ENCODE measurements at regions not wholly inside any gene's neighbourhood (a gene's known extent, or its start where the extent isn't known, plus 50 kb on each side); places are given as distances from the start of the nearest gene placed in this dataset.

DNA sequence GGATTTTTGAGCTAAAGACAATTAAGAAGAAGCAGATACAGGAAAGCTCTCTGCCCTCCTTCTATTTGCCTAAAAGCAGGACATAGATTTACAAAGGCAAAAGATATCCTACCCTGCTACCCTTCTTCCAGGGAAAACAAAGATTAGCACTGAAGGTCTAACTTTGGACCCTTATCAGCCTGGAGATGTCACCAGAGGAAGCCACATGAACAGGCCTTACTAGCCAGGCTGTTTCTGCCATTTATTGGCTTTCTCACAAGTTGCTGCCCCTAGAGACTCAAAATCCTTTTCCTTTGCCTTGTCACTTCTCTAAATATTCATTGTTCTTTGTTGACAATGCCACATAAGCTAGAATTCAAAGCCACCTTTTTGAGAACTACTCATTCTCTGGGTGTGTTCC, 147.3 kb downstream of the B3GNT2 start:
- Histone ChIP-seq H3K4me1 (ENCODE audit: control insufficient read depth in 1 of 2, insufficient read depth in 1 of 2, low read depth in 1 of 2, low read length in 1 of 2) (no peaks in the 10 kb centered on the region), H3K9me3 (no peaks in the 10 kb centered on the region), H3K27me3 (no peaks in the 10 kb centered on the region), H3K4me3 (ENCODE audit: low read depth in 1 of 2, low read length in 1 of 2) (no peak overlapping the region), H3K27ac (no peak overlapping the region), H3K36me3 (no peaks in the 10 kb centered on the region)
- TF ChIP-seq, protein P1, sequence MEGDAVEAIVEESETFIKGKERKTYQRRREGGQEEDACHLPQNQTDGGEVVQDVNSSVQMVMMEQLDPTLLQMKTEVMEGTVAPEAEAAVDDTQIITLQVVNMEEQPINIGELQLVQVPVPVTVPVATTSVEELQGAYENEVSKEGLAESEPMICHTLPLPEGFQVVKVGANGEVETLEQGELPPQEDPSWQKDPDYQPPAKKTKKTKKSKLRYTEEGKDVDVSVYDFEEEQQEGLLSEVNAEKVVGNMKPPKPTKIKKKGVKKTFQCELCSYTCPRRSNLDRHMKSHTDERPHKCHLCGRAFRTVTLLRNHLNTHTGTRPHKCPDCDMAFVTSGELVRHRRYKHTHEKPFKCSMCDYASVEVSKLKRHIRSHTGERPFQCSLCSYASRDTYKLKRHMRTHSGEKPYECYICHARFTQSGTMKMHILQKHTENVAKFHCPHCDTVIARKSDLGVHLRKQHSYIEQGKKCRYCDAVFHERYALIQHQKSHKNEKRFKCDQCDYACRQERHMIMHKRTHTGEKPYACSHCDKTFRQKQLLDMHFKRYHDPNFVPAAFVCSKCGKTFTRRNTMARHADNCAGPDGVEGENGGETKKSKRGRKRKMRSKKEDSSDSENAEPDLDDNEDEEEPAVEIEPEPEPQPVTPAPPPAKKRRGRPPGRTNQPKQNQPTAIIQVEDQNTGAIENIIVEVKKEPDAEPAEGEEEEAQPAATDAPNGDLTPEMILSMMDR (IDR thresholded peaks at IDR 0.05) = no peak

DNA sequence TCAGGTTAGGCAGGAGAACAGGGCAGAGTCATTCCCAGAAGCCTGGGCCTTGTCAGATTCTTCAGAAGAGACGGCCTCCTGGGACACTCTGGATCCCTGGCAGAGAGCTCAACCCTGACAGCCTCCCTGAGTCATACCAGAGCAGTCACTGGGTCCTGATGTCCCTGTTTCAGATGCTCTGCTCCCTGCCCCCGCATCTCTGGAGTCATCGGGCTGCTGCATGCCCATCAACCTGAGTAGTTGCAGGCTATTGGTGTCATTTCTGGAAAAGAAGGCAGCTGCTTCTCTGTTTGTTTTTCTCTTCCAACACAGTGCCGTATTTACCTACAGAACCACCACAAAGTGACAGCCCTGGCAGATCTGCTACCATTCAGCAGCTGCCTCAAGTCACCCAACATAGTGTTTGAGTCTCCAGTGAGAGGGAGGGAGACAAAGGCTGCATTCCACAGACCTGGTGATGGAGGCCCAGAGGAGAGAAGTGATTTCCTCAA, 145.1 kb downstream of the B3GNT2 start:
- Histone ChIP-seq H3K36me3 (no peaks in the 10 kb centered on the region), H3K4me1 (ENCODE audit: control insufficient read depth in 1 of 2, insufficient read depth in 1 of 2, low read depth in 1 of 2, low read length in 1 of 2) (no peaks in the 10 kb centered on the region), H3K27me3 (no peaks in the 10 kb centered on the region), H3K4me3 (ENCODE audit: low read depth in 1 of 2, low read length in 1 of 2) (no peak overlapping the region), H3K27ac (no peak overlapping the region), H3K9me3 (no peaks in the 10 kb centered on the region)
- TF ChIP-seq, protein P1 (IDR thresholded peaks at IDR 0.05) = no peak

DNA sequence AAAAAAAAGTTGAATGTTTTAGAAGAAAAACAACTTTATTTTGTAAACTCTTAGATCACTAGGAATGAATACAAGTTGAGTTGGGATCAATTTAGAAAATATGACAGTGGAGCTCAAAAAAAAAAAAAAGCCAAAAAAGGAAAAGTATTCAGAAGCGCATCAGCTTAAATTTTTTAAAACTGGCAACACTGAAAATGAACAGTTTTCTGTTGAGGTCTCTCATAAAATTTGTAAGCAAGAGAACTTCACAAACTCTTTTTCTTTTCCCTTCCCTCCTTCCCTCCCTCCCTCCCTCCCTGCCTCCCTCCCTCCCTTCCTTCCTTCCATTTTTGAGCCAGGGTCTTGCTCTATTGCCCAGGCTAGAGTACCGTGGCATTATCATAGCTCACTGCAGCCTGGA, 143.9 kb downstream of the B3GNT2 start:
- no peaks in the 10 kb centered on the region for H3K9me3 ChIP-seq
- no peaks in the 10 kb centered on the region for H3K36me3 ChIP-seq
- H3K4me1 ChIP-seq (ENCODE audit: control insufficient read depth in 1 of 2, insufficient read depth in 1 of 2, low read depth in 1 of 2, low read length in 1 of 2) = no peaks in the 10 kb centered on the region
- TF ChIP-seq, protein P1 (IDR thresholded peaks at IDR 0.05) = no peak
- no peak overlapping the region for H3K4me3 ChIP-seq (ENCODE audit: low read depth in 1 of 2, low read length in 1 of 2)
- no peak overlapping the region for H3K27ac ChIP-seq
- H3K27me3 ChIP-seq = no peaks in the 10 kb centered on the region

DNA sequence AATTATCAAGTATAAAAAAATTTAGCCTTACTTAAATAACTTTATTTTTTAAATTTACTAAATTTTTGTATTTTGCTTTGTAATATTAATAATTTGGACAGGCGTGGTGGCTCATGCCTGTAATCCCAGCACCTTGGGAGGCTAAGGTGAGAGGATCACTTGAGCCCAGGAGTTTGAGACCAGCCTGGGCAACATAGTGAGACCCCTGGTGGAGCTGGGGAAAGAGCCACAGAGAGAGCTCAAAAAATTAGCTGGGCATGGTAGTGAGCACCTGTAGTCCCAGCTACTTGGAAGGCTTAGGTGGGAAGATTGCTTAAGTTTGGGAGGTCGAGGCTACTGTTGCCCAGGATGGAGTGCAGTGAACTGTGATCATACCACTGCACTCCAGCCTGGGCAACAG, 143.5 kb downstream of the B3GNT2 start:
- Histone ChIP-seq H3K4me3 (ENCODE audit: low read depth in 1 of 2, low read length in 1 of 2) (no peak overlapping the region), H3K27ac (no peak overlapping the region), H3K9me3 (no peaks in the 10 kb centered on the region), H3K27me3 (no peaks in the 10 kb centered on the region), H3K36me3 (no peaks in the 10 kb centered on the region), H3K4me1 (ENCODE audit: control insufficient read depth in 1 of 2, insufficient read depth in 1 of 2, low read depth in 1 of 2, low read length in 1 of 2) (no peaks in the 10 kb centered on the region)
- TF ChIP-seq, protein P1 (IDR thresholded peaks at IDR 0.05) = no peak

DNA sequence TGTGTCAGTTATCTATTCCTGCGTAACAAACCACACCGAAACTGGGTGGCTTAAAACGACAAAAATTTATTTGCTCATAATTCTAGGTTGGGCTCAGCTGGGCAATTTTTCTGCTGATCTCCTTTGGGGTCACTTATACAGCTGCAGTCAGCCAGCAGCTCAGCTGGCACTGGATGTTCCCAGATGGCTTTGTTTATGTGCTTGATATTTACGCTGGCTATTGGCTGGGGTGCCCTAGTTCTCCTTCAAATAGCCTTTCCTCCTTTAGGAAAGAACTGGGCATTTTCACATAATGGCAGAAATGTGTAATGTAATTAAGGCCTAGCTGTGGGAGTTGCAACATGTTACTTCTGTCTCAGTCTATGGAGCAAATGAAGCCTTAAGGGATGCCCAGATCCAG, 142.2 kb downstream of the B3GNT2 start:
- Histone ChIP-seq H3K36me3 (no peaks in the 10 kb centered on the region), H3K4me1 (ENCODE audit: control insufficient read depth in 1 of 2, insufficient read depth in 1 of 2, low read depth in 1 of 2, low read length in 1 of 2) (no peaks in the 10 kb centered on the region), H3K27ac (no peak overlapping the region), H3K9me3 (no peaks in the 10 kb centered on the region), H3K27me3 (no peaks in the 10 kb centered on the region), H3K4me3 (ENCODE audit: low read depth in 1 of 2, low read length in 1 of 2) (no peak overlapping the region)
- TF ChIP-seq, protein P1 (IDR thresholded peaks at IDR 0.05) = no peak

DNA sequence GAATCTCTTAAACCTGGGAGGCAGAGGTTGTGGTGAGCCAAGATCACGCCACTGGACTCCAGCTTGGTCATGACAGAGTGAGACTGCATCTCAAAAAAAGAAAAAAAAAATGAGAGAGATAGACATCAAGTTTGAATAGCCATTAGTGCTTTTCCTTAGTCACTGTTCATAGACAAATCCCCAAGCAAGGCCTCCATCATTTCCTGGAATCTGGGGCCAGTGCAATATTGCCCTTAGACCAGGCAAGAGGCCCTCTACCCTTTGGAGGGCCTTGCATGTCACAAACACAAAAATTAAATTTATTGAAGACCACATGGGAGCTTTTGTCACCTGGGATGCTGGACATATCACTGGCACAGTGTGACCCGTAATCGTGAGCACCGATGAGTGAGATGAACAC, 141.5 kb downstream of the B3GNT2 start:
- no peaks in the 10 kb centered on the region for H3K36me3 ChIP-seq
- no peaks in the 10 kb centered on the region for H3K4me1 ChIP-seq (ENCODE audit: control insufficient read depth in 1 of 2, insufficient read depth in 1 of 2, low read depth in 1 of 2, low read length in 1 of 2)
- TF ChIP-seq, protein P1 (IDR thresholded peaks at IDR 0.05) = no peak

More for the DNA sequence above, 141.5 kb downstream of the B3GNT2 start:
- Histone ChIP-seq H3K4me3 (ENCODE audit: low read depth in 1 of 2, low read length in 1 of 2) (no peak overlapping the region), H3K27ac (no peak overlapping the region), H3K27me3 (no peaks in the 10 kb centered on the region), H3K9me3 (no peaks in the 10 kb centered on the region)

Measured in neutrophil (primary cell).